PC-9 (cell line): ENCODE measurements at regions not wholly inside any gene's neighbourhood (a gene's known extent, or its start where the extent isn't known, plus 50 kb on each side); places are given as distances from the start of the nearest gene placed in this dataset.

ENCODE experiments used
- CTCF ChIP-seq: fragments of 200-600 bp; sonication (generic); conservative IDR thresholded peaks from 2 replicates; pipeline ENCODE4 v1.6.1; 2017; ENCODE audit warnings: mixed run types, antibody characterized with exemption, mild to moderate bottlenecking, moderate library complexity
- EZH2 ChIP-seq: fragments of 200-600 bp; sonication (generic); IDR thresholded peaks from 2 replicates; pipeline ENCODE4 v1.8.0; 2017; ENCODE audit warnings: antibody characterized with exemption, low read depth

DNA sequence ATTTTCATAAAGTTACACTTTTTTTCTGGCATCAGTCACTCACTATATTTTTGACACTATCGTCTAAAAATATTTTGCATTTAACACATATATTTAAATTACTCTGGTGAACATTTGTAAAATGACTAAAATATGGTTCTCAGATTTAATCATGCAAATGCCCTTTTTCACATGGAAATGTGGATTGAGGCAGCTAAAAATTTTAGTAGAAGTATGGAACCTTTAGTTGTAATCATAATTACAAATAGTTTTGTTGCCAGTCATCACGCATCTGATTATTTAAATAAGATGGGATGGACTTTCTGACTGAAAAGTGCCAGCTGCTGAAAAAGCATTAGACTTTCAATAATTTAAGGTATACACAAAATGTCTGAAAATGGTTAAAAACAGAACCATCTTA lies 119.3 kb downstream of the PDHA2 start:
- TF ChIP-seq CTCF = no peak
- TF ChIP-seq EZH2 = no peak
